ENCODE measurements at regions not wholly inside any gene's neighbourhood (a gene's known extent, or its start where the extent isn't known, plus 50 kb on each side); places are given as distances from the start of the nearest gene placed in this dataset.

DNA sequence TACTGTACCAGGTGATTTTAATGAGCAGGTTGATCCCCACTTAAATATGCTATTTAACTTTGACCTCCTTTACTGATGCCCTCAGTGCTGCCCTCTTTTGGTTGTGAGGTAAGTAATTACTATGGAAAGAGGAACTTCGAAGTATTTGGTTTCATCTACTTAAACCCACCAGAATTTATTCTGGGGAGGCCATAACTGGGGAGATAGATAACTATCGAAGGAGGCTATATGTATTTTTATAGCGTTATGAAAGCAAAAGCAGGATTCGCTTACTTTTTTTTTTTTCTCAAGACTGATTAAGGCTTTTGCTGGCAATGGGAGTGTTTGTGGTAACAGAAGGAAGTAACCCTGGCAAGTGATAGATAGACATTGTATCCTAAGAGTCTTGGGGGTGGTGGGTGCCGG lies 168.9 kb upstream of the CENPW start:
- TF ChIP-seq, protein P1, sequence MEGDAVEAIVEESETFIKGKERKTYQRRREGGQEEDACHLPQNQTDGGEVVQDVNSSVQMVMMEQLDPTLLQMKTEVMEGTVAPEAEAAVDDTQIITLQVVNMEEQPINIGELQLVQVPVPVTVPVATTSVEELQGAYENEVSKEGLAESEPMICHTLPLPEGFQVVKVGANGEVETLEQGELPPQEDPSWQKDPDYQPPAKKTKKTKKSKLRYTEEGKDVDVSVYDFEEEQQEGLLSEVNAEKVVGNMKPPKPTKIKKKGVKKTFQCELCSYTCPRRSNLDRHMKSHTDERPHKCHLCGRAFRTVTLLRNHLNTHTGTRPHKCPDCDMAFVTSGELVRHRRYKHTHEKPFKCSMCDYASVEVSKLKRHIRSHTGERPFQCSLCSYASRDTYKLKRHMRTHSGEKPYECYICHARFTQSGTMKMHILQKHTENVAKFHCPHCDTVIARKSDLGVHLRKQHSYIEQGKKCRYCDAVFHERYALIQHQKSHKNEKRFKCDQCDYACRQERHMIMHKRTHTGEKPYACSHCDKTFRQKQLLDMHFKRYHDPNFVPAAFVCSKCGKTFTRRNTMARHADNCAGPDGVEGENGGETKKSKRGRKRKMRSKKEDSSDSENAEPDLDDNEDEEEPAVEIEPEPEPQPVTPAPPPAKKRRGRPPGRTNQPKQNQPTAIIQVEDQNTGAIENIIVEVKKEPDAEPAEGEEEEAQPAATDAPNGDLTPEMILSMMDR (IDR thresholded peaks at IDR 0.05), result peak in 1 of 3 experiments; percentile 31
- no peak for TF ChIP-seq POLR2A (IDR thresholded peaks at IDR 0.05; ENCODE audit: low read depth)

Data from esophagus muscularis mucosa (tissue), 3 donors.